Astrocyte (in vitro differentiated cells and primary cell): ENCODE measurements at regions not wholly inside any gene's neighbourhood (a gene's known extent, or its start where the extent isn't known, plus 50 kb on each side); places are given as distances from the start of the nearest gene placed in this dataset.
A peak's percentile ranks its signal among the peaks of the same experiment; 100 is the strongest.

Experiments
- DNase-seq: peaks from one replicate; pipeline ENCODE4 v3.0.0-alpha.2; 2010; ENCODE audit warnings: low read depth
- FAIRE-seq: peaks from 2 replicates; lab custom pipeline; 2011; peaks lifted over from hg19 to GRCh38; lab: Jason Lieb, UNC
- H2AFZ ChIP-seq: 2 replicates; pipeline ENCODE4 v1.6.0; 2012; ENCODE audit warnings: low read depth, low read length, inconsistent platforms
- H3K27ac ChIP-seq: 2 replicates; pipeline ENCODE4 v1.5.1; 2011; ENCODE audit warnings: low read depth, low read length, inconsistent platforms
- H3K27me3 ChIP-seq: 2 replicates; pipeline ENCODE4 v1.6.0; 2011; ENCODE audit warnings: low read length, inconsistent platforms; ENCODE audit not compliant: insufficient read depth
- H3K36me3 ChIP-seq: 2 replicates; pipeline ENCODE4 v1.5.1; 2011; ENCODE audit warnings: low read length, inconsistent platforms; ENCODE audit not compliant: insufficient read depth
- H3K4me1 ChIP-seq: 2 replicates; pipeline ENCODE4 v1.5.1; 2011; ENCODE audit warnings: low read length, inconsistent platforms; ENCODE audit not compliant: insufficient read depth
- H3K4me2 ChIP-seq: 2 replicates; pipeline ENCODE4 v1.6.0; 2012; ENCODE audit warnings: low read length, inconsistent platforms
- H3K4me3 ChIP-seq: 2 replicates; pipeline ENCODE4 v1.5.1; 2011; ENCODE audit warnings: low read depth, mild to moderate bottlenecking, low read length, inconsistent platforms; ENCODE audit not compliant: insufficient read depth
- H3K79me2 ChIP-seq: 2 replicates; pipeline ENCODE4 v1.6.0; 2012; ENCODE audit warnings: mild to moderate bottlenecking, low read length, inconsistent platforms; ENCODE audit not compliant: insufficient read depth
- H3K9ac ChIP-seq: 2 replicates; pipeline ENCODE4 v1.6.0; 2012; ENCODE audit warnings: mild to moderate bottlenecking, low read length, inconsistent platforms
- H3K9me3 ChIP-seq: 2 replicates; pipeline ENCODE4 v1.5.1; 2012; ENCODE audit warnings: low read depth, mild to moderate bottlenecking, low read length, inconsistent platforms; ENCODE audit not compliant: insufficient read depth
- H4K20me1 ChIP-seq: 2 replicates; pipeline ENCODE4 v1.6.0; 2012; ENCODE audit warnings: low read length, inconsistent platforms; ENCODE audit not compliant: insufficient read depth
- H3K27ac Mint-ChIP-seq: one replicate; pipeline ENCODE4 v1.8.0; 2021; ENCODE audit warnings: mild to moderate bottlenecking, mixed read lengths; ENCODE audit not compliant: unreplicated experiment
- H3K27me3 Mint-ChIP-seq: one replicate; pipeline ENCODE4 v1.8.0; 2021; ENCODE audit warnings: low read depth, mixed read lengths; ENCODE audit not compliant: unreplicated experiment
- H3K36me3 Mint-ChIP-seq: one replicate; pipeline ENCODE4 v1.8.0; 2021; ENCODE audit warnings: low read depth, mixed read lengths; ENCODE audit not compliant: unreplicated experiment
- H3K4me1 Mint-ChIP-seq: one replicate; pipeline ENCODE4 v1.8.0; 2021; ENCODE audit warnings: low read depth, mixed read lengths; ENCODE audit not compliant: unreplicated experiment
- H3K4me3 Mint-ChIP-seq: one replicate; pipeline ENCODE4 v1.8.0; 2021; ENCODE audit warnings: mild to moderate bottlenecking, moderate library complexity, mixed read lengths; ENCODE audit not compliant: unreplicated experiment
- H3K9me3 Mint-ChIP-seq: one replicate; pipeline ENCODE4 v1.8.0; 2021; ENCODE audit warnings: mild to moderate bottlenecking, mixed read lengths; ENCODE audit not compliant: unreplicated experiment
- CTCF ChIP-seq: IDR thresholded peaks from 2 replicates; pipeline ENCODE4 v1.5.1; 2011; ENCODE audit warnings: low read depth, mild to moderate bottlenecking, inconsistent platforms, low read length, moderate library complexity; ENCODE audit not compliant: insufficient read depth
- EZH2 ChIP-seq: IDR thresholded peaks from 2 replicates; pipeline ENCODE4 v1.6.1; 2012; ENCODE audit warnings: mild to moderate bottlenecking, low read length, inconsistent platforms; ENCODE audit not compliant: insufficient read depth

- H3K27ac Mint-ChIP-seq: no peak overlapping the region
- H3K36me3 Mint-ChIP-seq: no peaks in the 10 kb centered on the region
- H3K4me1 Mint-ChIP-seq: no peaks in the 10 kb centered on the region
- H3K27me3 Mint-ChIP-seq: no peaks in the 10 kb centered on the region
- H3K9me3 Mint-ChIP-seq: no peaks in the 10 kb centered on the region
- no peak overlapping the region for H3K9ac ChIP-seq
- no peak overlapping the region for H3K27ac ChIP-seq
- H3K9me3 ChIP-seq: no peaks in the 10 kb centered on the region
- FAIRE-seq (no peak), DNase-seq (no peak)
- H4K20me1 ChIP-seq: no peaks in the 10 kb centered on the region
- no peak overlapping the region for H3K4me3 ChIP-seq
- TF ChIP-seq EZH2 (no peak), CTCF (no peak)
- no peaks in the 10 kb centered on the region for H3K36me3 ChIP-seq
- no peak overlapping the region for H3K4me3 Mint-ChIP-seq
- H3K4me2 ChIP-seq: no peak overlapping the region
- no peaks in the 10 kb centered on the region for H3K79me2 ChIP-seq
- no peak overlapping the region for H2AFZ ChIP-seq
- peaks cover 9% of the 10 kb centered on the region for H3K4me1 ChIP-seq
- no peaks in the 10 kb centered on the region for H3K27me3 ChIP-seq
Measured at GRCh38 chr12:89020689-89021088, 331.6 kb downstream of the DUSP6 start.

GRCh38 chr12:89020121-89020480 lies 332.2 kb downstream of the DUSP6 start:
- no peaks in the 10 kb centered on the region for H3K27me3 Mint-ChIP-seq
- Histone ChIP-seq H3K27ac (no peak overlapping the region), H3K9me3 (no peaks in the 10 kb centered on the region), H3K4me2 (peak overlapping the region; percentile 86), H2AFZ (no peak overlapping the region), H3K4me3 (no peak overlapping the region), H3K9ac (peak overlapping the region; percentile 64), H4K20me1 (no peaks in the 10 kb centered on the region), H3K36me3 (no peaks in the 10 kb centered on the region), H3K27me3 (no peaks in the 10 kb centered on the region), H3K79me2 (no peaks in the 10 kb centered on the region), H3K4me1 (peaks cover 9% of the 10 kb centered on the region)
- H3K4me1 Mint-ChIP-seq: no peaks in the 10 kb centered on the region
- H3K36me3 Mint-ChIP-seq: no peaks in the 10 kb centered on the region
- H3K9me3 Mint-ChIP-seq: no peaks in the 10 kb centered on the region
- no peak overlapping the region for H3K27ac Mint-ChIP-seq
- FAIRE-seq: no peak
- H3K4me3 Mint-ChIP-seq: no peak overlapping the region
- no peak for TF ChIP-seq CTCF
- no peak for TF ChIP-seq EZH2
- DNase-seq: no peak

- Mint-ChIP-seq H3K9me3 (no peaks in the 10 kb centered on the region), H3K36me3 (no peaks in the 10 kb centered on the region), H3K27ac (no peak overlapping the region), H3K4me1 (no peaks in the 10 kb centered on the region), H3K4me3 (no peak overlapping the region), H3K27me3 (no peaks in the 10 kb centered on the region)
- H3K9ac ChIP-seq: peak overlapping the region; percentile 64
- H3K27me3 ChIP-seq: no peaks in the 10 kb centered on the region
- H4K20me1 ChIP-seq: no peaks in the 10 kb centered on the region
- FAIRE-seq: peak; percentile 75
- DNase-seq: peak; percentile 66
- H2AFZ ChIP-seq: peak overlapping the region; percentile 74
- no peaks in the 10 kb centered on the region for H3K9me3 ChIP-seq
- no peaks in the 10 kb centered on the region for H3K79me2 ChIP-seq
- H3K4me2 ChIP-seq: peak overlapping the region; percentile 86
- H3K4me1 ChIP-seq: peaks cover 9% of the 10 kb centered on the region
- peak overlapping the region; percentile 51 for H3K4me3 ChIP-seq
- H3K36me3 ChIP-seq: no peaks in the 10 kb centered on the region
- peak overlapping the region; percentile 41 for H3K27ac ChIP-seq
- TF ChIP-seq EZH2 (no peak), CTCF (peak; percentile 92)
Measured at GRCh38 chr12:89019439-89020120, 332.7 kb downstream of the DUSP6 start.
